ENCODE measurements at regions not wholly inside any gene's neighbourhood (a gene's known extent, or its start where the extent isn't known, plus 50 kb on each side); places are given as distances from the start of the nearest gene placed in this dataset.
"Not testable (repeated sequence)": the region's sequence is repeated elsewhere in the genome, so short reads cannot be mapped to it uniquely, and the experiment has no call there.

GRCh38 chr16:29233705-29234404 is 172.7 kb downstream of the NPIPB11 start:
- DNase-seq = not testable (repeated sequence)

GRCh38 chr16:29232811-29233704 is 173.5 kb downstream of the NPIPB11 start:
- DNase-seq = no peak

GRCh38 chr16:29232160-29232705 is 174.3 kb downstream of the NPIPB11 start:
- DNase-seq = not testable (repeated sequence)

GRCh38 chr16:29231244-29231643 is 175.3 kb downstream of the NPIPB11 start:
- DNase-seq = no peak

- no peak for DNase-seq
These were observed 175.8 kb downstream of the NPIPB11 start for GRCh38 chr16:29230671-29231096.

GRCh38 chr16:29230006-29230668 is 176.4 kb downstream of the NPIPB11 start:
- not testable (repeated sequence) for DNase-seq

GRCh38 chr16:29229616-29230005 is 176.9 kb downstream of the NPIPB11 start:
- DNase-seq = not testable (repeated sequence)

GRCh38 chr16:29228664-29229611 is 177.6 kb downstream of the NPIPB11 start:
- DNase-seq = not testable (repeated sequence)

GRCh38 chr16:29227751-29228663 is 178.5 kb downstream of the NPIPB11 start:
- not testable (repeated sequence) for DNase-seq

GRCh38 chr16:29226782-29227181 is 179.7 kb downstream of the NPIPB11 start:
- no peak for DNase-seq

- DNase-seq = not testable (repeated sequence)
These were observed 181.8 kb downstream of the NPIPB11 start for GRCh38 chr16:29224675-29225074.

GRCh38 chr16:29222615-29223014 is 183.9 kb downstream of the NPIPB11 start:
- DNase-seq = not testable (repeated sequence)

GRCh38 chr16:29222008-29222407 is 184.5 kb downstream of the NPIPB11 start:
- not testable (repeated sequence) for DNase-seq

GRCh38 chr16:29221281-29221955 is 185.1 kb downstream of the NPIPB11 start:
- DNase-seq = not testable (repeated sequence)

- DNase-seq = not testable (repeated sequence)
These were observed 185.8 kb downstream of the NPIPB11 start for GRCh38 chr16:29220647-29221191.

- not testable (repeated sequence) for DNase-seq
These were observed 186.4 kb downstream of the NPIPB11 start for GRCh38 chr16:29219966-29220646.

GRCh38 chr16:29219562-29219961 is 186.9 kb downstream of the NPIPB11 start:
- DNase-seq = not testable (repeated sequence)

- not testable (repeated sequence) for DNase-seq
These were observed 187.9 kb downstream of the NPIPB11 start for GRCh38 chr16:29218649-29219048.

GRCh38 chr16:29218171-29218570 is 188.3 kb downstream of the NPIPB11 start:
- not testable (repeated sequence) for DNase-seq

Data from NCI-H446 treated with DMSO at 0.1 percent for 48 hours (cell line).